GM12878 (cell line): ENCODE measurements at regions not wholly inside any gene's neighbourhood (a gene's known extent, or its start where the extent isn't known, plus 50 kb on each side); places are given as distances from the start of the nearest gene placed in this dataset.
A peak's percentile ranks its signal among the peaks of the same experiment; 100 is the strongest.

ENCODE experiments used
- CHD2 ChIP-seq: IDR thresholded peaks from 2 replicates; pipeline ENCODE4 v1.6.1; 2011; ENCODE audit warnings: low read depth, low read length, improper control_type of control experiment, borderline replicate concordance
- MYB ChIP-seq: fragments of 150-350 bp; IDR thresholded peaks from 2 replicates; pipeline ENCODE4 v1.6.1; 2014; ENCODE audit warnings: mild to moderate bottlenecking, low read depth, low read length, borderline replicate concordance
- NR2C1 ChIP-seq: fragments of 450-650 bp; IDR thresholded peaks from 2 replicates; pipeline ENCODE4 v1.6.1; 2017; ENCODE audit warnings: antibody characterized with exemption, mild to moderate bottlenecking, moderate library complexity
- STAT1 ChIP-seq: fragments of 450-650 bp; conservative IDR thresholded peaks from 2 replicates; pipeline ENCODE4 v1.6.1; 2014; ENCODE audit warnings: antibody characterized with exemption, mild to moderate bottlenecking
- ZNF687 ChIP-seq: fragments of 450-650 bp; IDR thresholded peaks from 2 replicates; pipeline ENCODE4 v1.6.1; 2017; ENCODE audit warnings: mild to moderate bottlenecking, moderate library complexity
- TF ChIP-seq, protein P1 (sequence below): IDR thresholded peaks from 2 replicates; pipeline ENCODE4 v1.6.1; 2011; ENCODE audit warnings: mild to moderate bottlenecking, low read depth, low read length, moderate library complexity; ENCODE audit not compliant: insufficient replicate concordance
- TF ChIP-seq, protein P2 (sequence below): IDR thresholded peaks from 2 replicates; pipeline ENCODE4 v1.6.1; 2011; ENCODE audit warnings: low read depth, mild to moderate bottlenecking, low read length, moderate library complexity, borderline replicate concordance; ENCODE audit errors: extremely low read depth

DNA sequence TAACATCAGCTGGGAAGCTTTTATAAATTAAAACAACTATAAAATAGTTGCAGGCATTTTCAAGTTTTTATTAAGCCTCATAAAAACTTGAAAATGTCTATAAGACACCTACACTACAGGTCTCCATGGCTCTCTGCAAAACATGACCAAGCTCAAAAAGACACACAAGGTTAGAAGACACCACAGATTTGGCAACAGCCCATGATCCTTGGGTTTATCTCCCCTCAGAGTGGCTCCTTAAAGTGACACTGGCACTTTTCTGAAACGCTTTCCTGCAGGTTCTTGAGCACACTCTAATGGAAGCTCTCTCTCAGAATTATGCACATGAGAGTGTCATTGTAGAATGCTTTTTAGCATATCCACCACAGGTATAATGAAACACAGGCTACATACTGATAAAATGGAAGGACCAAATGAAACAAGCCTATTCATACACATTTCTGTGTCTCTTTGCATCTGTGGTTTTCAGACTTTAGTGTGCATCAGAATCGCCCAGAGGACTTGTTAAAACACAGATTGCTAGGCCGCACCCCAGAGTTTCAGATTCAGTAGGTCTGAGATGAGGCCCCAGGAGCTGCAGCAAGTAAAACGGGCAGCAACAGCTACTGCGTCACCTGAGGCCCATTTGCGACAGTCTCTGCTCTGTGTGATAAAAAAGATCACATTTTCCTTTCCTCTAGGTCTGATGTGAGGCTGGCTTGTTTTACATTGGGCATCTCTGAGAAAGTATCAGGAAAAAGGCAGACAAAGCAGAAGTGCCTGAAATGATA, 75.0 kb upstream of the WSB1 start (continued):
- TF ChIP-seq MYB (no peak), CHD2 (peak; percentile 39; the same call in 1 of the 2 replicates), ZNF687 (0 out of 2 replicates have a peak, but pooled peaks have one; percentile 36), NR2C1 (no peak), STAT1 (no peak)
- TF ChIP-seq, protein P1, sequence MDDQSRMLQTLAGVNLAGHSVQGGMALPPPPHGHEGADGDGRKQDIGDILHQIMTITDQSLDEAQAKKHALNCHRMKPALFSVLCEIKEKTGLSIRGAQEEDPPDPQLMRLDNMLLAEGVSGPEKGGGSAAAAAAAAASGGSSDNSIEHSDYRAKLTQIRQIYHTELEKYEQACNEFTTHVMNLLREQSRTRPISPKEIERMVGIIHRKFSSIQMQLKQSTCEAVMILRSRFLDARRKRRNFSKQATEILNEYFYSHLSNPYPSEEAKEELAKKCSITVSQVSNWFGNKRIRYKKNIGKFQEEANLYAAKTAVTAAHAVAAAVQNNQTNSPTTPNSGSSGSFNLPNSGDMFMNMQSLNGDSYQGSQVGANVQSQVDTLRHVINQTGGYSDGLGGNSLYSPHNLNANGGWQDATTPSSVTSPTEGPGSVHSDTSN, result no peak
- TF ChIP-seq, protein P2, sequence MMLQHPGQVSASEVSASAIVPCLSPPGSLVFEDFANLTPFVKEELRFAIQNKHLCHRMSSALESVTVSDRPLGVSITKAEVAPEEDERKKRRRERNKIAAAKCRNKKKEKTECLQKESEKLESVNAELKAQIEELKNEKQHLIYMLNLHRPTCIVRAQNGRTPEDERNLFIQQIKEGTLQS, result no peak
